ENCODE measurements at regions not wholly inside any gene's neighbourhood (a gene's known extent, or its start where the extent isn't known, plus 50 kb on each side); places are given as distances from the start of the nearest gene placed in this dataset.
"Not testable (repeated sequence)": the region's sequence is repeated elsewhere in the genome, so short reads cannot be mapped to it uniquely, and the experiment has no call there.

- Mint-ChIP-seq H3K4me3 (ENCODE audit: low read depth) (no peak overlapping the region), H3K36me3 (ENCODE audit: low read depth) (no peaks in the 10 kb centered on the region), H3K4me1 (ENCODE audit: low read depth) (no peaks in the 10 kb centered on the region), H3K27ac (no peak overlapping the region), H3K9me3 (no peaks in the 10 kb centered on the region), H3K27me3 (ENCODE audit: low read depth) (no peaks in the 10 kb centered on the region)
- intact Hi-C loops (cut with micrococcal nuclease) = no loop called here
- no peak for DNase-seq (ENCODE audit: low spot score)
Observed at GRCh38 chr2:16386031-16386430, 279.6 kb downstream of the CYRIA start.

GRCh38 chr2:16385341-16385740 is 280.3 kb downstream of the CYRIA start:
- H3K4me1 Mint-ChIP-seq (ENCODE audit: low read depth) = no peaks in the 10 kb centered on the region
- H3K27ac Mint-ChIP-seq = no peak overlapping the region
- H3K27me3 Mint-ChIP-seq (ENCODE audit: low read depth) = no peaks in the 10 kb centered on the region
- no peak for DNase-seq (ENCODE audit: low spot score)
- intact Hi-C loops (cut with micrococcal nuclease) = no loop called here
- no peaks in the 10 kb centered on the region for H3K36me3 Mint-ChIP-seq (ENCODE audit: low read depth)
- no peak overlapping the region for H3K4me3 Mint-ChIP-seq (ENCODE audit: low read depth)
- no peaks in the 10 kb centered on the region for H3K9me3 Mint-ChIP-seq

- Mint-ChIP-seq H3K4me1 (ENCODE audit: low read depth) (no peaks in the 10 kb centered on the region), H3K36me3 (ENCODE audit: low read depth) (no peaks in the 10 kb centered on the region), H3K27me3 (ENCODE audit: low read depth) (no peaks in the 10 kb centered on the region), H3K4me3 (ENCODE audit: low read depth) (no peak overlapping the region), H3K9me3 (no peaks in the 10 kb centered on the region), H3K27ac (no peak overlapping the region)
- intact Hi-C loops (cut with micrococcal nuclease) = no loop called here
- no peak for DNase-seq (ENCODE audit: low spot score)
Observed at GRCh38 chr2:16383411-16383810, 282.2 kb downstream of the CYRIA start.

GRCh38 chr2:16382451-16382850 is 283.2 kb downstream of the CYRIA start:
- Mint-ChIP-seq H3K36me3 (ENCODE audit: low read depth) (no peaks in the 10 kb centered on the region), H3K4me1 (ENCODE audit: low read depth) (no peaks in the 10 kb centered on the region), H3K27me3 (ENCODE audit: low read depth) (no peaks in the 10 kb centered on the region), H3K9me3 (no peaks in the 10 kb centered on the region), H3K4me3 (ENCODE audit: low read depth) (no peak overlapping the region), H3K27ac (no peak overlapping the region)
- DNase-seq (ENCODE audit: low spot score) = no peak
- intact Hi-C loops (cut with micrococcal nuclease) = no loop called here

- Mint-ChIP-seq H3K36me3 (ENCODE audit: low read depth) (no peaks in the 10 kb centered on the region), H3K9me3 (no peaks in the 10 kb centered on the region), H3K4me3 (ENCODE audit: low read depth) (no peak overlapping the region), H3K4me1 (ENCODE audit: low read depth) (no peaks in the 10 kb centered on the region), H3K27ac (no peak overlapping the region), H3K27me3 (ENCODE audit: low read depth) (no peaks in the 10 kb centered on the region)
- intact Hi-C loops (cut with micrococcal nuclease) = no loop called here
- DNase-seq (ENCODE audit: low spot score) = no peak
Observed at GRCh38 chr2:16381511-16381910, 284.1 kb downstream of the CYRIA start.

- H3K4me3 Mint-ChIP-seq (ENCODE audit: low read depth); H3K9me3 Mint-ChIP-seq; H3K4me1 Mint-ChIP-seq (ENCODE audit: low read depth); H3K36me3 Mint-ChIP-seq (ENCODE audit: low read depth); DNase-seq (ENCODE audit: low spot score); H3K27me3 Mint-ChIP-seq (ENCODE audit: low read depth); H3K27ac Mint-ChIP-seq; intact Hi-C loops (cut with micrococcal nuclease): not testable (repeated sequence)
Observed at GRCh38 chr2:16379901-16380300, 285.7 kb downstream of the CYRIA start.

- H3K27ac Mint-ChIP-seq; H3K9me3 Mint-ChIP-seq; H3K36me3 Mint-ChIP-seq (ENCODE audit: low read depth); H3K4me3 Mint-ChIP-seq (ENCODE audit: low read depth); intact Hi-C loops (cut with micrococcal nuclease); H3K27me3 Mint-ChIP-seq (ENCODE audit: low read depth); DNase-seq (ENCODE audit: low spot score); H3K4me1 Mint-ChIP-seq (ENCODE audit: low read depth): not testable (repeated sequence)
Observed at GRCh38 chr2:16379061-16379460, 286.6 kb downstream of the CYRIA start.

GRCh38 chr2:16378031-16378430 is 287.6 kb downstream of the CYRIA start:
- Mint-ChIP-seq H3K27ac (no peak overlapping the region), H3K4me1 (ENCODE audit: low read depth) (no peaks in the 10 kb centered on the region), H3K9me3 (no peaks in the 10 kb centered on the region), H3K27me3 (ENCODE audit: low read depth) (no peaks in the 10 kb centered on the region), H3K4me3 (ENCODE audit: low read depth) (no peak overlapping the region), H3K36me3 (ENCODE audit: low read depth) (no peaks in the 10 kb centered on the region)
- intact Hi-C loops (cut with micrococcal nuclease) = no loop called here
- no peak for DNase-seq (ENCODE audit: low spot score)

- no peak overlapping the region for H3K4me3 Mint-ChIP-seq (ENCODE audit: low read depth)
- H3K9me3 Mint-ChIP-seq = no peaks in the 10 kb centered on the region
- no peak for DNase-seq (ENCODE audit: low spot score)
- H3K27ac Mint-ChIP-seq = no peak overlapping the region
- H3K36me3 Mint-ChIP-seq (ENCODE audit: low read depth) = no peaks in the 10 kb centered on the region
- intact Hi-C loops (cut with micrococcal nuclease) = no loop called here
- H3K27me3 Mint-ChIP-seq (ENCODE audit: low read depth) = no peaks in the 10 kb centered on the region
- H3K4me1 Mint-ChIP-seq (ENCODE audit: low read depth) = no peaks in the 10 kb centered on the region
Observed at GRCh38 chr2:16375981-16376380, 289.7 kb downstream of the CYRIA start.

- no peaks in the 10 kb centered on the region for H3K9me3 Mint-ChIP-seq
- H3K4me3 Mint-ChIP-seq (ENCODE audit: low read depth) = no peak overlapping the region
- H3K27ac Mint-ChIP-seq = no peak overlapping the region
- no peaks in the 10 kb centered on the region for H3K4me1 Mint-ChIP-seq (ENCODE audit: low read depth)
- intact Hi-C loops (cut with micrococcal nuclease) = no loop called here
- no peaks in the 10 kb centered on the region for H3K36me3 Mint-ChIP-seq (ENCODE audit: low read depth)
- no peaks in the 10 kb centered on the region for H3K27me3 Mint-ChIP-seq (ENCODE audit: low read depth)
- no peak for DNase-seq (ENCODE audit: low spot score)
Observed at GRCh38 chr2:16375351-16375750, 290.3 kb downstream of the CYRIA start.

GRCh38 chr2:16374671-16375070 is 291.0 kb downstream of the CYRIA start:
- no peak overlapping the region for H3K27ac Mint-ChIP-seq

GRCh38 chr2:16373341-16373740 is 292.3 kb downstream of the CYRIA start:
- DNase-seq (ENCODE audit: low spot score) = no peak
- Mint-ChIP-seq H3K9me3 (no peaks in the 10 kb centered on the region), H3K27me3 (ENCODE audit: low read depth) (no peaks in the 10 kb centered on the region), H3K36me3 (ENCODE audit: low read depth) (no peaks in the 10 kb centered on the region), H3K4me1 (ENCODE audit: low read depth) (no peaks in the 10 kb centered on the region), H3K27ac (no peak overlapping the region), H3K4me3 (ENCODE audit: low read depth) (no peak overlapping the region)
- intact Hi-C loops (cut with micrococcal nuclease) = no loop called here

More at GRCh38 chr2:16374671-16375070, 291.0 kb downstream of the CYRIA start:
- no peaks in the 10 kb centered on the region for H3K36me3 Mint-ChIP-seq (ENCODE audit: low read depth)
- no peaks in the 10 kb centered on the region for H3K27me3 Mint-ChIP-seq (ENCODE audit: low read depth)
- H3K4me3 Mint-ChIP-seq (ENCODE audit: low read depth) = no peak overlapping the region
- no peaks in the 10 kb centered on the region for H3K4me1 Mint-ChIP-seq (ENCODE audit: low read depth)
- intact Hi-C loops (cut with micrococcal nuclease) = no loop called here
- H3K9me3 Mint-ChIP-seq = no peaks in the 10 kb centered on the region
- DNase-seq (ENCODE audit: low spot score) = no peak

- Mint-ChIP-seq H3K4me1 (ENCODE audit: low read depth) (no peaks in the 10 kb centered on the region), H3K9me3 (no peaks in the 10 kb centered on the region), H3K27ac (no peak overlapping the region), H3K4me3 (ENCODE audit: low read depth) (no peak overlapping the region), H3K36me3 (ENCODE audit: low read depth) (no peaks in the 10 kb centered on the region), H3K27me3 (ENCODE audit: low read depth) (no peaks in the 10 kb centered on the region)
- intact Hi-C loops (cut with micrococcal nuclease) = no loop called here
- DNase-seq (ENCODE audit: low spot score) = no peak
Observed at GRCh38 chr2:16371751-16372150, 293.9 kb downstream of the CYRIA start.

- no peak for DNase-seq (ENCODE audit: low spot score)
- Mint-ChIP-seq H3K9me3 (no peaks in the 10 kb centered on the region), H3K27ac (no peak overlapping the region), H3K4me1 (ENCODE audit: low read depth) (no peaks in the 10 kb centered on the region), H3K27me3 (ENCODE audit: low read depth) (no peaks in the 10 kb centered on the region), H3K4me3 (ENCODE audit: low read depth) (no peak overlapping the region), H3K36me3 (ENCODE audit: low read depth) (no peaks in the 10 kb centered on the region)
- intact Hi-C loops (cut with micrococcal nuclease) = no loop called here
Observed at GRCh38 chr2:16368951-16369350, 296.7 kb downstream of the CYRIA start.

Measured in activated T-helper 2 cell treated with anti-CD3 and anti-CD28 coated beads, Interferon-gamma antibody, Interleukin-2, Interleukin-4, amounts not matched to agents 10 μg/mL and 5 μg/mL and 100 μg/mL, durations not matched to agents 14 hours and 24 hours and 36 hours (primary cell).